ENCODE measurements at regions not wholly inside any gene's neighbourhood (a gene's known extent, or its start where the extent isn't known, plus 50 kb on each side); places are given as distances from the start of the nearest gene placed in this dataset.
"Not testable (repeated sequence)": the region's sequence is repeated elsewhere in the genome, so short reads cannot be mapped to it uniquely, and the experiment has no call there.

- no peak for DNase-seq (ENCODE audit: low read depth)
These were observed 481.6 kb downstream of the SPATA31A7 start for GRCh38 chr9:61671276-61671973.

GRCh38 chr9:61672107-61672541 is 482.3 kb downstream of the SPATA31A7 start:
- not testable (repeated sequence) for DNase-seq (ENCODE audit: low read depth); H3K4me3 ChIP-seq (ENCODE audit: low read depth, low read length)

More at GRCh38 chr9:61671276-61671973, 481.6 kb downstream of the SPATA31A7 start:
- no peak overlapping the region for H3K4me3 ChIP-seq (ENCODE audit: low read depth, low read length)
- TF ChIP-seq MAX (IDR thresholded peaks at IDR 0.05; ENCODE audit: low read depth, low read length) (no peak), POLR2A (IDR thresholded peaks at IDR 0.05; ENCODE audit: extremely low read depth, insufficient read length) (no peak), MYC (IDR thresholded peaks at IDR 0.05; ENCODE audit: low read depth, low read length) (no peak), CTCF (IDR thresholded peaks at IDR 0.05; ENCODE audit: low read depth, low read length) (no peak)

GRCh38 chr9:61672645-61673167 is 482.9 kb downstream of the SPATA31A7 start:
- DNase-seq (ENCODE audit: low read depth); H3K4me3 ChIP-seq (ENCODE audit: low read depth, low read length): not testable (repeated sequence)

- no peak for DNase-seq (ENCODE audit: low read depth)
- no peak overlapping the region for H3K4me3 ChIP-seq (ENCODE audit: low read depth, low read length)
- TF ChIP-seq MYC (IDR thresholded peaks at IDR 0.05; ENCODE audit: low read depth, low read length) (no peak), CTCF (IDR thresholded peaks at IDR 0.05; ENCODE audit: low read depth, low read length) (no peak), MAX (IDR thresholded peaks at IDR 0.05; ENCODE audit: low read depth, low read length) (no peak), POLR2A (IDR thresholded peaks at IDR 0.05; ENCODE audit: extremely low read depth, insufficient read length) (no peak)
These were observed 483.4 kb downstream of the SPATA31A7 start for GRCh38 chr9:61673247-61673646.

- DNase-seq (ENCODE audit: low read depth), result no peak
- no peak overlapping the region for H3K4me3 ChIP-seq (ENCODE audit: low read depth, low read length)
- TF ChIP-seq MYC (IDR thresholded peaks at IDR 0.05; ENCODE audit: low read depth, low read length) (no peak), CTCF (IDR thresholded peaks at IDR 0.05; ENCODE audit: low read depth, low read length) (no peak), MAX (IDR thresholded peaks at IDR 0.05; ENCODE audit: low read depth, low read length) (no peak), POLR2A (IDR thresholded peaks at IDR 0.05; ENCODE audit: extremely low read depth, insufficient read length) (no peak)
These were observed 484.0 kb downstream of the SPATA31A7 start for GRCh38 chr9:61673664-61674381.

GRCh38 chr9:61674465-61674864 is 484.6 kb downstream of the SPATA31A7 start:
- no peak for TF ChIP-seq CTCF (IDR thresholded peaks at IDR 0.05; ENCODE audit: low read depth, low read length)
- TF ChIP-seq MAX (IDR thresholded peaks at IDR 0.05; ENCODE audit: low read depth, low read length), result no peak
- TF ChIP-seq MYC (IDR thresholded peaks at IDR 0.05; ENCODE audit: low read depth, low read length), result no peak
- TF ChIP-seq POLR2A (IDR thresholded peaks at IDR 0.05; ENCODE audit: extremely low read depth, insufficient read length), result no peak
- H3K4me3 ChIP-seq (ENCODE audit: low read depth, low read length), result no peak overlapping the region
- DNase-seq (ENCODE audit: low read depth), result no peak
